ENCODE measurements at regions not wholly inside any gene's neighbourhood (a gene's known extent, or its start where the extent isn't known, plus 50 kb on each side); places are given as distances from the start of the nearest gene placed in this dataset.

DNA sequence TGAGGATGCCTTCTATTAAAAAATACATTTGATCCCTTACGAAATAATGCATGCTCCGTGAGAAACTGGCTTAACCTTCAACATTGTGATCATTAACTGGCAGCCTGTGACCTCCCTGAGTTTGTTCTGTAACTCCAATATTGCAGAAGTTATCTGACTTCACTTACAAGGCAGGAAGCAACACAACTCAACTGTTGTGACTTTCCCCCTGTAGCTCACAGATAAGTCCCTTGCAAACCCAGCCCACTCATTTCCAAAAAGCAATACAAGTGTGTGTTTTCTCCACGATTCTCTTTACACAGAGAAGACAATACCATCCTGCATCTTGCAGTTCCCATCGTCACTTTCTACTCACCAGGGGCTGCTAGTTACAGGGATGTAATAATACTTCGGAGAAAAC lies 304.7 kb upstream of the TMEM132C start:
- H3K79me2 ChIP-seq (ENCODE audit: control insufficient read depth, insufficient read depth, low read length): no peaks in the 10 kb centered on the region
- no peaks in the 10 kb centered on the region for H3K36me3 ChIP-seq (replicated peaks in 1 of 2; ENCODE audit: control extremely low read depth in 1 of 2, control insufficient read depth in 1 of 2, extremely low read depth in 1 of 2, insufficient read depth in 2 of 2, low read length in 1 of 2)
- H3K4me1 ChIP-seq (ENCODE audit: control insufficient read depth in 2 of 2, insufficient read depth in 2 of 2, low read length in 2 of 2): no peaks in the 10 kb centered on the region
- intact Hi-C loops (cut with micrococcal nuclease): no loop called here
- Mint-ChIP-seq H3K27me3 (no peaks in the 10 kb centered on the region), H3K4me1 (no peaks in the 10 kb centered on the region), H3K4me3 (no peak overlapping the region), H3K27ac (no peak overlapping the region), H3K9me3 (ENCODE audit: insufficient read depth) (peaks cover 6% of the 10 kb centered on the region)
- TF ChIP-seq EZH2 (IDR thresholded peaks at IDR 0.05; ENCODE audit: borderline replicate concordance, insufficient read depth, low read depth, low read length, poor library complexity, severe bottlenecking): no peak
- TF ChIP-seq, protein P1, sequence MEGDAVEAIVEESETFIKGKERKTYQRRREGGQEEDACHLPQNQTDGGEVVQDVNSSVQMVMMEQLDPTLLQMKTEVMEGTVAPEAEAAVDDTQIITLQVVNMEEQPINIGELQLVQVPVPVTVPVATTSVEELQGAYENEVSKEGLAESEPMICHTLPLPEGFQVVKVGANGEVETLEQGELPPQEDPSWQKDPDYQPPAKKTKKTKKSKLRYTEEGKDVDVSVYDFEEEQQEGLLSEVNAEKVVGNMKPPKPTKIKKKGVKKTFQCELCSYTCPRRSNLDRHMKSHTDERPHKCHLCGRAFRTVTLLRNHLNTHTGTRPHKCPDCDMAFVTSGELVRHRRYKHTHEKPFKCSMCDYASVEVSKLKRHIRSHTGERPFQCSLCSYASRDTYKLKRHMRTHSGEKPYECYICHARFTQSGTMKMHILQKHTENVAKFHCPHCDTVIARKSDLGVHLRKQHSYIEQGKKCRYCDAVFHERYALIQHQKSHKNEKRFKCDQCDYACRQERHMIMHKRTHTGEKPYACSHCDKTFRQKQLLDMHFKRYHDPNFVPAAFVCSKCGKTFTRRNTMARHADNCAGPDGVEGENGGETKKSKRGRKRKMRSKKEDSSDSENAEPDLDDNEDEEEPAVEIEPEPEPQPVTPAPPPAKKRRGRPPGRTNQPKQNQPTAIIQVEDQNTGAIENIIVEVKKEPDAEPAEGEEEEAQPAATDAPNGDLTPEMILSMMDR (IDR thresholded peaks at IDR 0.05): no peak
- ATAC-seq (ENCODE audit: low read depth) (no peak), DNase-seq (no peak)
- H3K27me3 ChIP-seq (replicated peaks in 1 of 4; ENCODE audit: control extremely low read depth in 1 of 4, control insufficient read depth in 3 of 4, insufficient read depth in 4 of 4, low read length in 3 of 4): no peaks in the 10 kb centered on the region
- H3K9ac ChIP-seq (ENCODE audit: low read length): no peak overlapping the region
- ChIA-PET CTCF (no interaction called here), POLR2A (no interaction called here)
- no peak overlapping the region for H3K4me3 ChIP-seq (ENCODE audit: control extremely low read depth in 1 of 5, extremely low read depth in 1 of 5, insufficient read depth in 1 of 5, low read depth in 2 of 5, low read length in 4 of 5)
- no peaks in the 10 kb centered on the region for H4K20me1 ChIP-seq (ENCODE audit: control insufficient read depth, insufficient read depth, low read length, poor library complexity, severe bottlenecking)
- H3K9me3 ChIP-seq (ENCODE audit: control extremely low read depth in 1 of 3, control insufficient read depth in 2 of 3, insufficient read depth in 1 of 3, low read length in 2 of 3): peaks cover 0 to under 1% (median 0%) of the 10 kb centered on the region in 3 donors
- H2AFZ ChIP-seq (ENCODE audit: insufficient read depth, low read depth, low read length, poor library complexity, severe bottlenecking): no peak overlapping the region
- 12% methylated on average over 2 of the region's 5 CpGs for WGBS (ENCODE audit: insufficient coverage)
- no peak overlapping the region for H3K4me2 ChIP-seq (replicated peaks; ENCODE audit: low read depth, low read length, poor library complexity, severe bottlenecking)
- no peak overlapping the region for H3K27ac ChIP-seq (ENCODE audit: low read length in 2 of 2)

DNA sequence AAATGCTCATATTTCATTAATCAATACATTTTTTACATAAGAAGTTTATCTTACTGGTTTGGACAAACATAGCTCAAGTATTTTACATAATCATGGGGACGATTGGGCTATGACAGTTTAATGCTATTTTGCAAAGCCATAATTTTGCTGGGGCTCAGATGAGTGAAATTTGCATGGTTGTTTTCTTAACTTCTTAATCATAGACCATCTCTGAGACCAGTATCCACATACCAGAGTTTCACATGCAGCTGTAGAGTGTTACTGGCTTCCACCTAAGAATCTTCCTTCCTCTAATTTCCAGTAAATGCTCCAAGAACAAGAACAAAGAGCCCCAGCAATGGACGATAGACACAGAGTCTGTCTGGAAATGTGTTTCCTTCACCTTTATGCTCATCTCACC lies 303.0 kb upstream of the TMEM132C start:
- Histone ChIP-seq H3K9me3 (ENCODE audit: control extremely low read depth in 1 of 3, control insufficient read depth in 2 of 3, insufficient read depth in 1 of 3, low read length in 2 of 3) (peaks cover 0 to 4% (median 0%) of the 10 kb centered on the region in 3 donors), H3K27ac (ENCODE audit: low read length in 2 of 2) (no peak overlapping the region), H3K36me3 (replicated peaks in 1 of 2; ENCODE audit: control extremely low read depth in 1 of 2, control insufficient read depth in 1 of 2, extremely low read depth in 1 of 2, insufficient read depth in 2 of 2, low read length in 1 of 2) (no peaks in the 10 kb centered on the region), H4K20me1 (ENCODE audit: control insufficient read depth, insufficient read depth, low read length, poor library complexity, severe bottlenecking) (no peaks in the 10 kb centered on the region), H3K4me1 (ENCODE audit: control insufficient read depth in 2 of 2, insufficient read depth in 2 of 2, low read length in 2 of 2) (no peaks in the 10 kb centered on the region), H3K4me3 (ENCODE audit: control extremely low read depth in 1 of 5, extremely low read depth in 1 of 5, insufficient read depth in 1 of 5, low read depth in 2 of 5, low read length in 4 of 5) (no peak overlapping the region), H3K27me3 (replicated peaks in 1 of 4; ENCODE audit: control extremely low read depth in 1 of 4, control insufficient read depth in 3 of 4, insufficient read depth in 4 of 4, low read length in 3 of 4) (no peaks in the 10 kb centered on the region), H3K79me2 (ENCODE audit: control insufficient read depth, insufficient read depth, low read length) (no peaks in the 10 kb centered on the region), H2AFZ (ENCODE audit: insufficient read depth, low read depth, low read length, poor library complexity, severe bottlenecking) (no peak overlapping the region), H3K9ac (ENCODE audit: low read length) (no peak overlapping the region), H3K4me2 (replicated peaks; ENCODE audit: low read depth, low read length, poor library complexity, severe bottlenecking) (no peak overlapping the region)
- WGBS (ENCODE audit: insufficient coverage): no CpG with 5 or more reads among the region's 2 CpGs
- no peak for TF ChIP-seq EZH2 (IDR thresholded peaks at IDR 0.05; ENCODE audit: borderline replicate concordance, insufficient read depth, low read depth, low read length, poor library complexity, severe bottlenecking)
- TF ChIP-seq, protein P1 (IDR thresholded peaks at IDR 0.05): no peak
- Mint-ChIP-seq H3K4me3 (no peak overlapping the region), H3K27me3 (no peaks in the 10 kb centered on the region), H3K9me3 (ENCODE audit: insufficient read depth) (peaks cover 13% of the 10 kb centered on the region), H3K27ac (no peak overlapping the region), H3K4me1 (no peaks in the 10 kb centered on the region)
- POLR2A ChIA-PET: no interaction called here
- ATAC-seq (ENCODE audit: low read depth): no peak
- no peak for DNase-seq
- CTCF ChIA-PET: no interaction called here
- intact Hi-C loops (cut with micrococcal nuclease): no loop called here

All from B cell (primary cell).